ENCODE measurements at regions not wholly inside any gene's neighbourhood (a gene's known extent, or its start where the extent isn't known, plus 50 kb on each side); places are given as distances from the start of the nearest gene placed in this dataset.

- no peak overlapping the region for H3K4me3 ChIP-seq (ENCODE audit: low read depth, low read length)
- no peak for DNase-seq (ENCODE audit: low read depth)
- TF ChIP-seq CTCF (conservative IDR thresholded peaks at IDR 0.05; ENCODE audit: low read depth, low read length) = no peak
These were observed 440.8 kb upstream of the SALL3 start for GRCh38 chr18:78538669-78539440.

GRCh38 chr18:78540636-78541529, 438.7 kb upstream of the SALL3 start:
- no peak for TF ChIP-seq CTCF (conservative IDR thresholded peaks at IDR 0.05; ENCODE audit: low read depth, low read length)
- DNase-seq (ENCODE audit: low read depth) = no peak
- no peak overlapping the region for H3K4me3 ChIP-seq (ENCODE audit: low read depth, low read length)

GRCh38 chr18:78542204-78542603, 437.4 kb upstream of the SALL3 start:
- no peak for TF ChIP-seq CTCF (conservative IDR thresholded peaks at IDR 0.05; ENCODE audit: low read depth, low read length)
- no peak overlapping the region for H3K4me3 ChIP-seq (ENCODE audit: low read depth, low read length)
- DNase-seq (ENCODE audit: low read depth) = no peak

GRCh38 chr18:78543201-78543725, 436.4 kb upstream of the SALL3 start:
- no peak for DNase-seq (ENCODE audit: low read depth)
- no peak for TF ChIP-seq CTCF (conservative IDR thresholded peaks at IDR 0.05; ENCODE audit: low read depth, low read length)
- no peak overlapping the region for H3K4me3 ChIP-seq (ENCODE audit: low read depth, low read length)

GRCh38 chr18:78546281-78546680, 433.3 kb upstream of the SALL3 start:
- DNase-seq (ENCODE audit: low read depth) = no peak
- no peak for TF ChIP-seq CTCF (conservative IDR thresholded peaks at IDR 0.05; ENCODE audit: low read depth, low read length)
- H3K4me3 ChIP-seq (ENCODE audit: low read depth, low read length) = no peak overlapping the region

- TF ChIP-seq CTCF (conservative IDR thresholded peaks at IDR 0.05; ENCODE audit: low read depth, low read length) = no peak
- no peak overlapping the region for H3K4me3 ChIP-seq (ENCODE audit: low read depth, low read length)
- no peak for DNase-seq (ENCODE audit: low read depth)
These were observed 431.8 kb upstream of the SALL3 start for GRCh38 chr18:78547817-78548216.
